A673 (cell line): ENCODE measurements at regions not wholly inside any gene's neighbourhood (a gene's known extent, or its start where the extent isn't known, plus 50 kb on each side); places are given as distances from the start of the nearest gene placed in this dataset.

Experiments
- CTCF ChIP-seq: fragments of 300-800, 200-600 bp; sonication (generic); conservative IDR thresholded peaks from 2 replicates; pipeline ENCODE4 v1.5.1; 2017; ENCODE audit warnings: low read depth, mild to moderate bottlenecking, antibody characterized with exemption, low read length, moderate library complexity, mixed read lengths
- EZH2 ChIP-seq: fragments of 200-600 bp; sonication (generic); IDR thresholded peaks from 2 replicates; pipeline ENCODE4 v1.6.1; 2017; ENCODE audit warnings: borderline replicate concordance, low read depth, mild to moderate bottlenecking, mixed read lengths, antibody characterized with exemption, low read length; ENCODE audit not compliant: poor library complexity, severe bottlenecking

- TF ChIP-seq CTCF = no peak
- no peak for TF ChIP-seq EZH2
Measured at GRCh38 chr16:14360326-14361037, 269.6 kb downstream of the PARN start.
